ENCODE measurements at regions not wholly inside any gene's neighbourhood (a gene's known extent, or its start where the extent isn't known, plus 50 kb on each side); places are given as distances from the start of the nearest gene placed in this dataset.

- no peak for DNase-seq (ENCODE audit: low spot score)
Measured at GRCh38 chr20:20827992-20828597, 115.7 kb upstream of the RALGAPA2 start.

GRCh38 chr20:20824924-20825584 is 112.6 kb upstream of the RALGAPA2 start:
- DNase-seq (ENCODE audit: low spot score), result peak; percentile 45

DNA sequence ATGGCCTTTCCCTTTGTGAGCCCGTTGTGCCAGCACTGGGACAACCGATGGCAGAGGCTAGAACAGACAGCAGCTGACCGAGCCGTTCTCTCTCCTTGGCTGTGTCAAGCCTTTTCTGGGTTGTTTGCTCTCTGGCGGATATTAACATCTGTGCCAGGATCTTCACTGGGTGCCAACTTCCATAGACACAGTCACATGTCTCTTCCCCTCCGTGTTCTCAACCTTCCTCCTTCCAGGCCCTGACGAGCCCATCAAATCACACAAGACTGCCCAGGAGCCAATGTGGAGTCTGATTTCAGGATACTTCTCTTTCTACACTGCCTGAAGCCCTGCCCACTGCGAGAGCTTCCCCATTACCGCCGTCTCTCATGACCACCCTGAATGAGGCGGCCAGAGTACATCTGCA is 111.0 kb upstream of the RALGAPA2 start:
- no peak for DNase-seq (ENCODE audit: low spot score)

DNA sequence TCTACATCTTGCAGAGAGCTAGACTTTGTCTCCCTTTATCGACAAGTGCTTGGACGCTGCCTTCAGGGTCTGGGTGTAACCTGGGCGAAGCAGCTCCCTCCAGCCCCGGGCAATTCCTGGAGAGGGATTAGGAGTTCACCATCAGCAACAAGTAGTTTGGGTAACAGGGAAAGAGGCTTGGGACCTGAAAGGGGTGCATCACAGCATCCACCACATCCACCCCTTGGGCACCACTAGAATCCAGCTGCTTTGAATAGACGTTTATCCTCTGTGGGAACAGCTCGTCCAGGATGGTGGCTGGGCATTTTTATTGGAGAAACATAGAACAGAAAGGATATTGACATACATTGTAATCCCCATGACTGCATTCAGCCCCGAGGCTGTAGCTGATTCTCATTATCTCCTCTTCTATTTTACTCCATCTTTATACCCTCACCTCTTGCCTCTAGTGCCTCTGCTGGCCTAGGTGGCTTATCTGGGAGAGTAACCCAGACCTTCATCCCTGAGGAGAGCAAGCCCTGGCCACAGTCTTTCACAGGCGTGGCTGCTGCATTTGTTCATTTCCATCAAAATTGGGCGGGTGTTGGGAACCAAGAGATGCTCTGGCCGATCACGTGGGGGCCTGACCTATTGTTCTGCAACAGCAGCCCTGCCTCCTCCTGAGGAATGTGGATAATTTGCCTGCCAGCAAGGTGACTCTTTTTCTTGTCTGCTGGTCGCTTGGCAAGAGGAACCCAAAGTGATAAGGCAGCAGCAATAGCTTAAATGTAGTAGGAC is 109.2 kb upstream of the RALGAPA2 start:
- DNase-seq (ENCODE audit: low spot score), result no peak

DNA sequence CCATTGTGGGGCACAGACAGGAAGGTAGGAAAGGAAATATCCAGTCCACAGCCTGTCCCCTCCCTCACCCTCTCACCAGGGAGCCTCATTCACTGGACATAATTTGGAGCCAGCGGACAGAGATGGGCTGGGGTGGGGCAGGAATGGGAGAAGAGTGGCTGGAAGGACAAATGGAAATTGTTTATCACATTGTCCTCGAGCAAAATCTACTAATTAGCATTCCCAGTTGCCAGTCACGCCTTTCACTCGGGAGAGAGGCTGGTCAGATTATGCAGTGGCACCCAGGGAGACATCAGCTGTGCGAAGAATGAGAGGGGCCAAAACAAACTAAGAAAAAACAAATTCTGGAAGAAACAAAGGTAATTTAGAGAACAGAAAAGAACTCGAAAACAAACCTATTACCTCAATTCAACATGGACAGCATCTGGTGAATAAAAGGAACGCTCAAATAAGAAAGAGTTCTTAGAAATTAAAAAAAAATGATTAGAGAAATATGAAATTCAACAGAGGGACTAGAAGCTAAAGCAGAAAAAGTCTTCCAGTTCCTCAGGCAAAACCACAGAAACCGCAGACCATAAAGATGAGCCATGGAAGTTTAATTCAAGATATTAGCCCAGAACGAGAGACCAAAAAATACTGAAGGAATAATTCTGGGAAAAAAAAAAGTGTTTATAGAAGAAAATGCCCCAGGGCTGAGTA is 108.5 kb upstream of the RALGAPA2 start:
- DNase-seq (ENCODE audit: low spot score), result no peak

DNA sequence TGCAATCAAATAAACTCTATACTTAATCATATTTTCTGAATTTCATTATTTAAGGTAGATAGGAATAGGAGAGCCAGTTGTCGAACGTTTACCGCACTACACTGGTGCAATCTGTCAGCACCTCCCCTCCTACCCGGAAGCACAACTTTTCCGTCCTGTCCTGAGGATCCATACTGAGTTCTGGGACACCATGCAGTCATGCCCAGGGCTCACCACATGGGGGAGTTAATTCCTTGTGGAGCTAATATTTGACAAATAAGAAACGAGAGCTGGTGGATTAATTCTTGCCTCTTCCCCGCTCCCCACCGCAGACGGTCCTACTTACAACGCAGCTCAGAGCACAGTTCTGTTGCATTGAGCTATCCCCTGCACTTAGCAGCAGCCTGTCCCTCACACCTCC is 107.7 kb upstream of the RALGAPA2 start:
- no peak for DNase-seq (ENCODE audit: low spot score)

DNA sequence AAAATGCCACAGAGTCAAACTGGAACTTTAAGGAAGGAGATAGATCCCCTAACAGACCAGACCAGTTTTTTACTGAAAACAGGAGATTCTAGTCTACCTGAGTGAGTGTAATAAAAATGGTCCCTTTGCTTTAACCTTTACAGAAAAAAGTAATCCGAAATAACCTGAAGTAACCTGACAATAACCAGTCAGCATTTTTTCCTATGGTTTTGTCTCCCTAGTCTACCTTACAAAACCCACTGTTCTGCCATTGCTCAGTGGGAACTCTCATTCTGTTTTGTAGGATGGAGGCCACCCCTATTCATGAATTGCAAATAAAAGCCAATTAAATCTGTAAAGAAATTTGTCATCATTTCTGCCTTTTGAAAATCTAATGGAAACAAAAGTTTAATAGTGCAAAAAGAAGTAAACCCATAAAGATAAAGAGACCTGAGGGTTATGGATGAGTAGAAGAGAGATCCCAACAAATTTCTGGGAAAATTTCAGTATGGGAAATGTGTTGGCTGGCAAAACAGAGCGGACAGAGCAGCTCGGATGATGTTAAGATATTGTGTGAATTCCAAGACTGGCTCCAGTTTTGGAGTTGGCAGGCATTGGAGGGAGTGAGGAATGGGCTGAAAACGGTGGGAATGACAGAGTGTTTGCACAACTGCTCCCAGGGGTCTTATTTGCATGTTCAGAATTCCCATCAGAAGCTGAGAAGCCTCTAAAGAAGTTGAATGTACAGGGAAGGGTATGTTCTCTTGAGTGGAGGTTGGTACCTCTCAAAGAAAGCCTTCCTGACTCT is 104.7 kb upstream of the RALGAPA2 start:
- DNase-seq (ENCODE audit: low spot score), result no peak

DNA sequence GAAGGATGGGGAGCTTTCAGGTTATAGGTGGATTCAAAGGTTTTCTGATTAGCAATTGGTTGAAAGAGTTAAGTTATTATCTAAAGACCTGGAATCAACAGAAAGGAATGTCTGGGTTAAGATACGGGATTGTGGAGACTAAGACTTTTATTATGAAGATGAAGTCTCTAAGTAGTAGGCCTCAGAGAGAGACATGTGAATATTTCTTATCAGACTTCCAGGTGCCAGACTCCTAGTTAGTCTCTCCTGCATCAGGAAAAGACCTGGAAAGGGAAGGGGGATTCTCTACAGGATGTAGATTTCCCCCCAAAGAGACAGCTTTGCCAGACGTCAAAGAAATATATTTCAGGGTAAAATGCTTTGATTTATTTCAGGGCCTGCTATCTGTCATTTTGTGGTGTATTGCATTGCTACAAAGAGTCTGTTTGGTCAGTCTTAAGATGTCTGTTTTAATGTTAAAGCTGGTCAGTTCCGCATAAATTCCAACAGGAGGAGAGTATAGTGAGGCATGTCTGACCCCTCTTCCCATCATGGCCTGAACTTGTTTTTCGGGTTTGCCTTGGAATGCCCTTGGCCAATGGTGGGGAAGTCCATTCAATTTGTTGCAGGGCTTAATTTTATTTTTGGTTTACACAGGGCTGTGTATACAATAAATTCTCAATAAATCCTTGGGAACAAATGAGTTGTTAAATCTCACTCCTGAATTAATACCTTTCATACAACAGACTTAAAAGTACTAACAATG is 103.4 kb upstream of the RALGAPA2 start:
- no peak for DNase-seq (ENCODE audit: low spot score)

GRCh38 chr20:20814685-20815084 is 102.2 kb upstream of the RALGAPA2 start:
- DNase-seq (ENCODE audit: low spot score), result no peak

DNA sequence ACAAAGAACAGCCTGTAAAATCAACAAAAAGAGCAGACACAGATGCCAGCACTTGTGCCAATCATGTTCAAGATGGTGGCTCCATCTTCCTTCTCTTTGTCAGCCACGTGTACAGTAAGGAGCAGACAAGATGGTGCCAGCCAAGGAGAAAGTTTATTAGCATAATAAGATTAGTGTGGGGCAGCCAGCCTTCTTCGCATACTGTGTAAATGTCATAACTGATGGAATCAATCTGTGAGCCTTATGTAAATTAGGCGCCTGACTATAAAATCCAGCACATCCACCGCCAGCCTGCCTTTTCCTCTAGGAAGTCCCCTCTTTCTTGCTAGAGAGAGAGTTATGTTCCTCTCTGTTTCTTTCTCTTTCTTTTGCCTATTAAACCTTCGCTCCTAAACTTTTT is 99.7 kb upstream of the RALGAPA2 start:
- DNase-seq (ENCODE audit: low spot score), result no peak

DNA sequence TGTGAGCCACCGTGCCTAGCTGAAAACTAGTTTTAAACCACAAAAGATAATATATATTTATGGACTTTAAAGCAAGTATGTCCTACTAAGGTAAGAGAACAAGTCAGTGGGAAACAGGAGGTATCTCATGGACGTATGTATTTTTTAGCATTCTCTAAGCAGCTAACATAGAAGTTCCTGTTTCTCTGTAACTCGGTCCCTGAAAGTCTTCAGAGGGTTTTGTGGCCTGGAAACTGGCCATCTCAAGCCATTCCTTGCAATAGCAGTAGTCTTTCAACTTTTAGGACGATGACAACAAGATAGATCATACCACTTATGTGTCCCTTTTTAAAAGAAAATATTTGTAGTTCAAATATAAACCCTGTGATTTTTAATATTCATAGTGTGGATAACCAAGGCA is 95.6 kb upstream of the RALGAPA2 start:
- no peak for DNase-seq (ENCODE audit: low spot score)

- DNase-seq (ENCODE audit: low spot score), result no peak
Measured at GRCh38 chr20:20806121-20807095, 94.0 kb upstream of the RALGAPA2 start.

DNA sequence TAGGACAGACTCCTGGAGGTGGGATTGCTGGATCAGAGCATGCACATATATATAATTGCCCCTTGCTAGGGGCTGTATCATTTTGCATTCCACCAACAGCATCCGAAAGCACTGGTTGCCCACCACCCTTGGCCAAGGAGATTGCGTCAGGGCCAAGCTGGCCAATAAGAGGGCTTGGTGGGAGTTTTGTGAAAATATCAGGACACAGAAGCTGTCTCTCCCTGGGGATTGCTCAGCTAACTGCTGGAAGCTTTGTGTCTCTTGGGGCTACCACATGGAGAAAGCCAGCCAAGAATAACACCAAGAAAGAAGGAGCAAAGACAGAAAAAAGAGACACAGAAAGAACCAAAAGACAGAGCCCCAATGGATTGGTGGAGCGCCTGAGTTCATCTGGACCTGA is 90.6 kb upstream of the RALGAPA2 start:
- DNase-seq (ENCODE audit: low spot score), result no peak

DNA sequence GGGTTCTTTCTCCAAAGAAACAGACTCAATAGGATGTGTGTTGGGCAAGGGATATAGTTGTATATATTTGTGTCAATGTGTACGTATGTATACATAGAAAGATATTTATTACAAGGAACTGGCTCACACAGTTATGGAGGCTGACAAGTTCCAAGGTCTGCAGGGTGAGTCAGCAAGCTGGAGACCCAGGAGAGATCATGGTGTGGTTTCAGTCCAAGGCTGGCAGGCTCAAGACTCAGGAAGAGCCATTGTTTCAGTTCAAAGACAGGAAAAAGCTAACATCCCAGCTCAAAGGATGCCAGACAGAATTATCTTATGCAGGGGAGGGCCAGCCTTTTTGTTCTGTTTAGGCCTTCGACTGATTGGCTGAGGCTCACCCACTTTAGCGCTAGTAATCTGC is 89.9 kb upstream of the RALGAPA2 start:
- no peak for DNase-seq (ENCODE audit: low spot score)

- DNase-seq (ENCODE audit: low spot score), result no peak
Measured at GRCh38 chr20:20799716-20800312, 87.4 kb upstream of the RALGAPA2 start.

GRCh38 chr20:20797521-20798310 is 85.3 kb upstream of the RALGAPA2 start:
- DNase-seq (ENCODE audit: low spot score), result no peak

GRCh38 chr20:20796766-20797440 is 84.5 kb upstream of the RALGAPA2 start:
- DNase-seq (ENCODE audit: low spot score), result no peak

DNA sequence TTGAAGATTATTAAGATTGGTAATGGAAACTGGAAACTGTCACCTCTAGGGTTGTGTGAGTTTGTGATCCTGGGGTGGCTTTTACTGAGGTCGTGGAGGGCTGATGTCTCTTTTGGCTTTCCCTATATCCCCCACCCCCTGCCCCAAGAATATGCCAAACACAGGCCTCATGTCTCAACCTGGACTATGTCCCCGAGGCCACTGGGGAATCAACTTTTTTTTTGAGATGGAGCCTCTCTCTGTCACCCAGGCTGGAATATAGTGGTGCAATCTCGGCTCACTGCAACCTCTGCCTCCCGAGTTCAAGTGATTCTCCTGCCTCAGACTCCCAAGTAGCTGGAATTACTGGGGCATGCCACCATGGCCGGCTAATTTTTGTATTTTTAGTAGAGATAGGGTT is 83.3 kb upstream of the RALGAPA2 start:
- no peak for DNase-seq (ENCODE audit: low spot score)

Measured in CD4-positive, alpha-beta T cell treated with Interleukin-15 for 4 hours (primary cell).